H1 (cell line): ENCODE measurements at regions not wholly inside any gene's neighbourhood (a gene's known extent, or its start where the extent isn't known, plus 50 kb on each side); places are given as distances from the start of the nearest gene placed in this dataset.

ENCODE experiments used
- CTCF ChIA-PET: fragments of 300-600 bp; sonication (Branson Sonifier 250); formaldehyde crosslinking; loops from one replicate; lab custom pipeline; 2021; ENCODE audit not compliant: partially characterized antibody; lab: Charles Lee
- POLR2A ChIA-PET: fragments of 300-600 bp; sonication (Branson Sonifier 250); formaldehyde crosslinking; loops from one replicate; lab custom pipeline; 2021; ENCODE audit warnings: inconsistent platforms; ENCODE audit not compliant: partially characterized antibody; lab: Charles Lee
- DNase-seq, 2 experiments: peaks; one replicate each; pipeline versions ENCODE4 v3.0.0 to v3.0.0-alpha.2; 2010 to 2022; ENCODE audit warnings: low spot score in 2 of 2, low read depth in 1 of 2, mixed read lengths in 1 of 2
- FAIRE-seq: peaks from 2 replicates; lab custom pipeline; 2011; peaks lifted over from hg19 to GRCh38; lab: Jason Lieb, UNC
- H2AFZ ChIP-seq: 2 replicates; pipeline ENCODE4 v1.8.1; 2012; ENCODE audit warnings: low read length, inconsistent platforms
- H2AK5ac ChIP-seq: 2 replicates; pipeline ENCODE4 v1.6.1; 2013; ENCODE audit warnings: low read depth, low read length
- H2BK120ac ChIP-seq: replicated peaks from 2 replicates; pipeline ENCODE3; 2013; ENCODE audit warnings: low read depth, low read length, inconsistent platforms
- H2BK12ac ChIP-seq: 2 replicates; pipeline ENCODE4 v1.6.1; 2013; ENCODE audit warnings: low read depth, low read length
- H2BK15ac ChIP-seq: 2 replicates; pipeline ENCODE4 v1.6.1; 2013; ENCODE audit warnings: low read length
- H2BK20ac ChIP-seq: 2 replicates; pipeline ENCODE4 v1.6.1; 2013; ENCODE audit warnings: low read length
- H2BK5ac ChIP-seq: 2 replicates; pipeline ENCODE4 v1.6.1; 2013; ENCODE audit warnings: low read depth, low read length
- H3K14ac ChIP-seq: 2 replicates; pipeline ENCODE4 v1.6.1; 2013; ENCODE audit warnings: inconsistent platforms; ENCODE audit not compliant: insufficient read length
- H3K18ac ChIP-seq: 2 replicates; pipeline ENCODE4 v1.6.1; 2013; ENCODE audit warnings: low read length; ENCODE audit errors: extremely low read depth
- H3K23ac ChIP-seq: 2 replicates; pipeline ENCODE4 v1.6.1; 2013; ENCODE audit warnings: inconsistent platforms; ENCODE audit not compliant: insufficient read length
- H3K23me2 ChIP-seq: 2 replicates; pipeline ENCODE4 v1.6.1; 2013; ENCODE audit warnings: low read depth, low read length
- H3K27ac ChIP-seq: 2 replicates; pipeline ENCODE4 v1.6.1; 2011; ENCODE audit warnings: low read depth, low read length, inconsistent platforms
- H3K27me3 ChIP-seq, 4 experiments: replicated peaks in 1 of 4; 1 replicate in 1 of 4; 2 replicates in 3 of 4; pipeline versions ENCODE4 v1.6.1 to v1.8.1; 2011 to 2013; ENCODE audit warnings: low read length in 3 of 4, mild to moderate bottlenecking in 3 of 4, inconsistent platforms in 2 of 4, mixed read lengths in 2 of 4, moderate library complexity in 1 of 4; ENCODE audit not compliant: control insufficient read depth in 3 of 4, insufficient read depth in 3 of 4; ENCODE audit errors: extremely low read depth in 1 of 4
- H3K36me3 ChIP-seq, 4 experiments: 2 replicates each; pipeline versions ENCODE4 v1.6.1 to v1.8.1; 2011 to 2013; ENCODE audit warnings: mild to moderate bottlenecking in 4 of 4, low read length in 3 of 4, moderate library complexity in 2 of 4, control low read depth in 1 of 4, inconsistent platforms in 1 of 4; ENCODE audit not compliant: insufficient read depth in 4 of 4, control insufficient read depth in 2 of 4
- H3K4ac ChIP-seq: replicated peaks from 2 replicates; pipeline ENCODE3; 2013; ENCODE audit warnings: low read length, low read depth, mixed read lengths, inconsistent platforms; ENCODE audit not compliant: insufficient read length
- H3K4me1 ChIP-seq, 4 experiments: replicated peaks in 1 of 4; 1 replicate in 1 of 4; 2 replicates in 3 of 4; pipeline versions ENCODE4 v1.6.1 to v1.8.1; 2011 to 2013; ENCODE audit warnings: low read length in 3 of 4, inconsistent platforms in 2 of 4, mixed read lengths in 1 of 4; ENCODE audit not compliant: insufficient read depth in 4 of 4, control insufficient read depth in 3 of 4
- H3K4me2 ChIP-seq, 2 experiments: 2 replicates each; pipeline versions ENCODE4 v1.6.1 to v1.8.1; 2011 to 2013; ENCODE audit warnings: low read depth in 2 of 2, low read length in 2 of 2, control low read depth in 1 of 2, inconsistent platforms in 1 of 2, mild to moderate bottlenecking in 1 of 2; ENCODE audit not compliant: insufficient read depth in 1 of 2
- H3K4me3 ChIP-seq, 4 experiments: fragments of 200-600, 300-600 bp in 1 of 4; sonication (generic), shearing (Covaris generic), sonication (Bioruptor Twin) in 1 of 4; 2 replicates each; pipeline versions ENCODE4 v1.5.1 to v1.8.1; 2011 to 2016; ENCODE audit warnings: low read length in 4 of 4, low read depth in 3 of 4, control low read depth in 2 of 4, inconsistent platforms in 2 of 4, mild to moderate bottlenecking in 2 of 4, mixed read lengths in 1 of 4, moderate library complexity in 1 of 4; ENCODE audit not compliant: insufficient read depth in 2 of 4; ENCODE audit errors: extremely low read depth in 1 of 4
- H3K56ac ChIP-seq: replicated peaks from 2 replicates; pipeline ENCODE3; 2013; ENCODE audit warnings: low read depth, mild to moderate bottlenecking, mixed read lengths, low read length, inconsistent platforms; ENCODE audit not compliant: insufficient read length
- H3K79me1 ChIP-seq: 2 replicates; pipeline ENCODE4 v1.6.1; 2013; ENCODE audit warnings: low read depth, low read length, control low read depth
- H3K79me2 ChIP-seq, 2 experiments: 2 replicates each; pipeline versions ENCODE4 v1.6.1 to v1.8.1; 2012 to 2013; ENCODE audit warnings: low read length in 2 of 2, mild to moderate bottlenecking in 2 of 2, inconsistent platforms in 1 of 2; ENCODE audit not compliant: insufficient read depth in 2 of 2, control insufficient read depth in 1 of 2
- H3K9ac ChIP-seq, 4 experiments: replicated peaks in 1 of 4; 1 replicate in 1 of 4; 2 replicates in 3 of 4; pipeline versions ENCODE4 v1.6.1 to v1.8.1; 2011 to 2013; ENCODE audit warnings: low read depth in 3 of 4, low read length in 3 of 4, control low read depth in 2 of 4, mild to moderate bottlenecking in 2 of 4, moderate library complexity in 2 of 4, inconsistent platforms in 1 of 4; ENCODE audit errors: extremely low read depth in 1 of 4
- H3K9me3 ChIP-seq, 2 experiments: 2 replicates each; pipeline versions ENCODE4 v1.6.1 to v1.8.1; 2012 to 2013; ENCODE audit warnings: mild to moderate bottlenecking in 2 of 2, moderate library complexity in 2 of 2, control low read depth in 1 of 2, inconsistent platforms in 1 of 2, low read depth in 1 of 2, low read length in 1 of 2, mixed read lengths in 1 of 2; ENCODE audit not compliant: insufficient read depth in 2 of 2
- H4K20me1 ChIP-seq, 2 experiments: replicated peaks in 1 of 2; 2 replicates each; pipeline versions ENCODE3 to v1.8.1; 2011 to 2013; ENCODE audit warnings: inconsistent platforms in 2 of 2, low read length in 2 of 2, mild to moderate bottlenecking in 1 of 2; ENCODE audit not compliant: insufficient read depth in 2 of 2, control insufficient read depth in 1 of 2
- H4K5ac ChIP-seq: 2 replicates; pipeline ENCODE4 v1.6.1; 2013; ENCODE audit warnings: low read length, low read depth, mixed read lengths, inconsistent platforms; ENCODE audit not compliant: insufficient read length
- H4K8ac ChIP-seq: 2 replicates; pipeline ENCODE4 v1.8.0; 2013; ENCODE audit warnings: mild to moderate bottlenecking, moderate library complexity, low read length, inconsistent platforms; ENCODE audit not compliant: insufficient read depth; ENCODE audit errors: extremely low read depth
- H4K91ac ChIP-seq: replicated peaks from 2 replicates; pipeline ENCODE3; 2013; ENCODE audit warnings: low read length, mixed read lengths, inconsistent platforms; ENCODE audit not compliant: insufficient read length
- ATF3 ChIP-seq: IDR thresholded peaks from 2 replicates; pipeline ENCODE4 v1.6.1; 2011; ENCODE audit warnings: low read depth, mild to moderate bottlenecking, low read length; ENCODE audit not compliant: insufficient read depth
- BCL11A ChIP-seq, 2 experiments: IDR thresholded peaks; one replicate each; pipeline ENCODE4 v1.6.1; 2011; ENCODE audit warnings: low read depth in 2 of 2, low read length in 2 of 2, mild to moderate bottlenecking in 2 of 2
- EGR1 ChIP-seq: IDR thresholded peaks from 2 replicates; pipeline ENCODE4 v1.6.1; 2011; ENCODE audit warnings: low read depth, low read length, borderline replicate concordance
- FOSL1 ChIP-seq: IDR thresholded peaks from 2 replicates; pipeline ENCODE4 v1.6.1; 2011; ENCODE audit warnings: mild to moderate bottlenecking, low read depth, low read length, moderate library complexity; ENCODE audit not compliant: insufficient read depth
- GTF2F1 ChIP-seq: IDR thresholded peaks from 2 replicates; pipeline ENCODE4 v1.6.1; 2012; ENCODE audit warnings: low read depth, low read length, improper control_type of control experiment, borderline replicate concordance
- POU5F1 ChIP-seq: IDR thresholded peaks from 2 replicates; pipeline ENCODE4 v1.6.1; 2011; ENCODE audit warnings: low read depth, mild to moderate bottlenecking, low read length, moderate library complexity
- RAD21 ChIP-seq, 2 experiments: IDR thresholded peaks in 1 of 2; conservative IDR thresholded peaks in 1 of 2; 2 replicates each; pipeline ENCODE4 v1.6.1; 2011; ENCODE audit warnings: low read depth in 2 of 2, low read length in 2 of 2, improper control_type of control experiment in 1 of 2, inconsistent platforms in 1 of 2, mild to moderate bottlenecking in 1 of 2, moderate library complexity in 1 of 2
- RXRA ChIP-seq: IDR thresholded peaks from 2 replicates; pipeline ENCODE4 v1.6.1; 2011; ENCODE audit warnings: low read depth, mild to moderate bottlenecking, low read length, moderate library complexity; ENCODE audit not compliant: insufficient read depth
- SAP30 ChIP-seq: fragments of 300-600 bp; sonication (generic); IDR thresholded peaks from 2 replicates; pipeline ENCODE4 v1.7.1; 2012; ENCODE audit warnings: low read length, moderate library complexity, mild to moderate bottlenecking, inconsistent platforms; ENCODE audit not compliant: insufficient read depth, insufficient replicate concordance
- SIX5 ChIP-seq: IDR thresholded peaks from 2 replicates; pipeline ENCODE4 v1.6.1; 2011; ENCODE audit warnings: mild to moderate bottlenecking, low read depth, low read length
- TCF12 ChIP-seq: IDR thresholded peaks from 2 replicates; pipeline ENCODE4 v1.6.1; 2011; ENCODE audit warnings: low read depth, mild to moderate bottlenecking, low read length
- WGBS, 2 experiments: shearing (Covaris generic) in 1 of 2; methylation state at CpG; one replicate each; pipeline versions ENCODE4 v1.1.6 to v1.1.7; 2013 to 2015; ENCODE audit warnings: low lambda C conversion rate in 2 of 2, mixed read lengths in 2 of 2, inconsistent platforms in 1 of 2, low coverage in 1 of 2, missing lambda C conversion rate in 1 of 2; ENCODE audit not compliant: insufficient replicate concordance in 2 of 2, insufficient coverage in 1 of 2, insufficient read length in 1 of 2; ENCODE audit errors: extremely low coverage in 1 of 2, missing lambda C conversion rate in 1 of 2; 5-methylcytosine and 5-hydroxymethylcytosine counted together
- TF ChIP-seq, protein P1 (sequence below): IDR thresholded peaks from 2 replicates; pipeline ENCODE4 v1.6.1; 2012; ENCODE audit warnings: inconsistent platforms

- no peak overlapping the region for H3K4me2 ChIP-seq
- no peak overlapping the region for H4K8ac ChIP-seq
- no peak overlapping the region for H4K5ac ChIP-seq
- no peaks in the 10 kb centered on the region for H3K36me3 ChIP-seq
- 88% methylated on average over 7 of the region's 7 CpGs; no CpG with 5 or more reads in 1 of the 2 experiments for WGBS, 2 experiments
- H2BK12ac ChIP-seq, result no peak overlapping the region
- no peak overlapping the region for H2BK120ac ChIP-seq
- no peak overlapping the region for H3K4ac ChIP-seq
- H3K14ac ChIP-seq, result no peak overlapping the region
- no peak overlapping the region for H2BK15ac ChIP-seq
- no peaks in the 10 kb centered on the region; a peak in 1 of 7 replicates for H3K27me3 ChIP-seq
- H3K4me3 ChIP-seq, result no peak overlapping the region
- no peak overlapping the region for H4K91ac ChIP-seq
- no peak for FAIRE-seq
- H2BK5ac ChIP-seq, result no peak overlapping the region
- no peaks in the 10 kb centered on the region for H3K79me1 ChIP-seq
- no peaks in the 10 kb centered on the region for H3K79me2 ChIP-seq
- no peaks in the 10 kb centered on the region for H3K4me1 ChIP-seq
- H3K23me2 ChIP-seq, result no peaks in the 10 kb centered on the region
- no peaks in the 10 kb centered on the region for H4K20me1 ChIP-seq
- H3K9ac ChIP-seq, result no peak overlapping the region
- no peak overlapping the region for H3K56ac ChIP-seq
- DNase-seq, result no peak
- no peak overlapping the region for H3K27ac ChIP-seq
- no peak overlapping the region for H2AK5ac ChIP-seq
- ChIA-PET POLR2A (no interaction called here), CTCF (no interaction called here)
- TF ChIP-seq GTF2F1, result no peak
- no peak for TF ChIP-seq SIX5
- no peak for TF ChIP-seq EGR1
- TF ChIP-seq SAP30, result no peak
- no peak for TF ChIP-seq BCL11A (IDR thresholded peaks at IDR 0.05; ENCODE audit: low read depth in 2 of 2, low read length in 2 of 2)
- TF ChIP-seq FOSL1, result no peak
- no peak for TF ChIP-seq TCF12
- no peak for TF ChIP-seq RAD21 (IDR thresholded peaks at IDR 0.05 in 1 of 2, conservative IDR thresholded peaks at IDR 0.05 in 1 of 2; ENCODE audit: low read depth in 2 of 2, low read length in 2 of 2)
- TF ChIP-seq POU5F1, result no peak
- TF ChIP-seq ATF3, result no peak
- TF ChIP-seq, protein P1, sequence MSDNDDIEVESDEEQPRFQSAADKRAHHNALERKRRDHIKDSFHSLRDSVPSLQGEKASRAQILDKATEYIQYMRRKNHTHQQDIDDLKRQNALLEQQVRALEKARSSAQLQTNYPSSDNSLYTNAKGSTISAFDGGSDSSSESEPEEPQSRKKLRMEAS, result no peak
- no peak for TF ChIP-seq RXRA
- H3K18ac ChIP-seq, result no peak overlapping the region
- no peak overlapping the region for H2AFZ ChIP-seq
- H3K23ac ChIP-seq, result no peak overlapping the region
- H2BK20ac ChIP-seq, result no peak overlapping the region
- no peaks in the 10 kb centered on the region for H3K9me3 ChIP-seq
Observed at GRCh38 chr7:134378562-134378961, 61.8 kb upstream of the SLC35B4 start.
